ENCODE measurements at regions not wholly inside any gene's neighbourhood (a gene's known extent, or its start where the extent isn't known, plus 50 kb on each side); places are given as distances from the start of the nearest gene placed in this dataset.

DNA sequence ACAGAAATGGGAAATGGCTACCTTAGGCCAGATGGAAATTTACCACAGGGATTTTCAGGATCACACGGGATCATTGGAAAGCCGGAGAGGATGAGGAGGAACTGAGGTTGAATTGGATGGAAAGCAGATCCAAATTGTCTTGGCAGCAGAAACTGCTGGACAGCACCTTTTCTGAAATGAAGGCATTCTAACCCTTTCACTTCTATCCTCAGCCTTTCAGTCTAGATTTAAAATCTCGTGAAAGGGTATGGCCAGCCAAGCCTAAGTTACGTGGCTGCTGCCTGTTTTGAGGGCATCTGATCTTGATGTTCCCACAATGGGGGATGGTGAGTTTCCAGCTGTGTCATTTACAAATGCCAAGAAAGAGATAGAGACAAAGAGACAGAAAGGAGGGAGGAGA, 358.2 kb downstream of the KIF16B start:
- Histone ChIP-seq H3K23ac (ENCODE audit: low read depth, low read length, poor library complexity) (no peak overlapping the region), H3K27me3 (ENCODE audit: control insufficient read depth in 3 of 3, insufficient read depth in 3 of 3, low read depth in 1 of 3, low read length in 3 of 3) (no peaks in the 10 kb centered on the region), H3K18ac (ENCODE audit: low read length) (no peak overlapping the region), H3K4me1 (ENCODE audit: control insufficient read depth in 2 of 2, insufficient read depth in 1 of 2, low read depth in 1 of 2, low read length in 2 of 2) (peaks cover 7 to 14% of the 10 kb centered on the region in 2 donors), H3K14ac (ENCODE audit: low read length) (no peak overlapping the region), H2BK120ac (ENCODE audit: low read depth, low read length) (no peak overlapping the region), H3K4ac (ENCODE audit: low read length) (no peak overlapping the region), H2BK12ac (ENCODE audit: low read length) (no peak overlapping the region), H3K9ac (ENCODE audit: low read depth, low read length, poor library complexity) (no peak overlapping the region), H4K91ac (ENCODE audit: low read depth, low read length, poor library complexity) (no peak overlapping the region), H2BK5ac (ENCODE audit: low read length) (no peak overlapping the region), H3K27ac (replicated peaks; ENCODE audit: low read length) (no peak overlapping the region), H3K4me2 (ENCODE audit: insufficient read depth, low read length, poor library complexity, severe bottlenecking) (no peak overlapping the region), H2BK15ac (ENCODE audit: low read length) (no peak overlapping the region), H2AK5ac (ENCODE audit: low read depth, low read length) (no peak overlapping the region), H3K79me1 (ENCODE audit: low read depth, low read length) (no peaks in the 10 kb centered on the region), H3K4me3 (ENCODE audit: low read length in 2 of 2) (no peak overlapping the region), H3K9me3 (replicated peaks in 1 of 2; ENCODE audit: control insufficient read depth in 2 of 2, insufficient read depth in 1 of 2, low read depth in 1 of 2, low read length in 2 of 2) (no peaks in the 10 kb centered on the region), H2AFZ (ENCODE audit: low read length) (no peak overlapping the region), H3K36me3 (replicated peaks in 1 of 2; ENCODE audit: control insufficient read depth in 2 of 2, insufficient read depth in 2 of 2, low read length in 2 of 2) (no peaks in the 10 kb centered on the region), H4K8ac (ENCODE audit: low read depth, low read length) (no peak overlapping the region)
- no CpG with 5 or more reads among the region's 4 CpGs for WGBS, 2 donors (ENCODE audit: extremely low coverage in 2 of 2, insufficient read length in 2 of 2, insufficient replicate concordance in 1 of 2)
- DNase-seq (ENCODE audit: low spot score), result no peak

DNA sequence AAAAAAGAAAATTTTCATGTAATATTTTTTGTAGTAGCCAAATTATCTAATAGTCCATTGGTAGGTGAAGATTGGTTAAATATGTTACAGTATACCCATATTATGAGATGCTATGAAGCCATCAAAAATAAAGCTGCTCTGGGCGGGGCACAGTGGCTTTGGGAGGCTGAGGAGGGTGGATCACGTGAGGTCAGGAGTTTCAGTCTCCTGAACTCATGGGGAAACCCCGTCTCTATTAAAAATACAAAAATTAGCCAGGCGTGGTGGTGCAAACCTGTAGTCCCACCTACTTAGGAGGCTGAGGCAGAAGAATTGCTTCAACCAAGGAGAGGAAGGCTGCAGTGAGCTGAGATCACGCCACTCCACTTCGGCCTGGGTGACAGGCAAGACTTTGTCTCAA, 360.5 kb downstream of the KIF16B start:
- Histone ChIP-seq H2BK120ac (ENCODE audit: low read depth, low read length) (no peak overlapping the region), H3K27ac (replicated peaks; ENCODE audit: low read length) (no peak overlapping the region), H2BK15ac (ENCODE audit: low read length) (no peak overlapping the region), H3K4ac (ENCODE audit: low read length) (no peak overlapping the region), H2AFZ (ENCODE audit: low read length) (no peak overlapping the region), H3K27me3 (ENCODE audit: control insufficient read depth in 3 of 3, insufficient read depth in 3 of 3, low read depth in 1 of 3, low read length in 3 of 3) (no peaks in the 10 kb centered on the region), H2AK5ac (ENCODE audit: low read depth, low read length) (no peak overlapping the region), H4K8ac (ENCODE audit: low read depth, low read length) (no peak overlapping the region), H3K14ac (ENCODE audit: low read length) (no peak overlapping the region), H3K4me3 (ENCODE audit: low read length in 2 of 2) (no peak overlapping the region), H3K4me2 (ENCODE audit: insufficient read depth, low read length, poor library complexity, severe bottlenecking) (no peak overlapping the region), H3K79me1 (ENCODE audit: low read depth, low read length) (no peaks in the 10 kb centered on the region), H3K36me3 (replicated peaks in 1 of 2; ENCODE audit: control insufficient read depth in 2 of 2, insufficient read depth in 2 of 2, low read length in 2 of 2) (no peaks in the 10 kb centered on the region), H3K18ac (ENCODE audit: low read length) (no peak overlapping the region), H3K9me3 (replicated peaks in 1 of 2; ENCODE audit: control insufficient read depth in 2 of 2, insufficient read depth in 1 of 2, low read depth in 1 of 2, low read length in 2 of 2) (no peaks in the 10 kb centered on the region), H4K91ac (ENCODE audit: low read depth, low read length, poor library complexity) (no peak overlapping the region), H3K9ac (ENCODE audit: low read depth, low read length, poor library complexity) (no peak overlapping the region), H3K23ac (ENCODE audit: low read depth, low read length, poor library complexity) (no peak overlapping the region), H3K4me1 (ENCODE audit: control insufficient read depth in 2 of 2, insufficient read depth in 1 of 2, low read depth in 1 of 2, low read length in 2 of 2) (peaks cover 6 to 7% of the 10 kb centered on the region in 2 donors), H2BK12ac (ENCODE audit: low read length) (no peak overlapping the region), H2BK5ac (ENCODE audit: low read length) (no peak overlapping the region)
- no peak for DNase-seq (ENCODE audit: low spot score)
- no CpG with 5 or more reads among the region's 6 CpGs for WGBS, 2 donors (ENCODE audit: extremely low coverage in 2 of 2, insufficient read length in 2 of 2, insufficient replicate concordance in 1 of 2)

GRCh38 chr20:16209951-16210361, 363.3 kb downstream of the KIF16B start:
- Histone ChIP-seq H3K23ac (ENCODE audit: low read depth, low read length, poor library complexity) (no peak overlapping the region), H3K27ac (replicated peaks; ENCODE audit: low read length) (no peak overlapping the region), H3K9ac (ENCODE audit: low read depth, low read length, poor library complexity) (no peak overlapping the region), H2BK12ac (ENCODE audit: low read length) (no peak overlapping the region), H4K8ac (ENCODE audit: low read depth, low read length) (no peak overlapping the region), H4K91ac (ENCODE audit: low read depth, low read length, poor library complexity) (no peak overlapping the region), H3K79me1 (ENCODE audit: low read depth, low read length) (no peaks in the 10 kb centered on the region), H2BK15ac (ENCODE audit: low read length) (peak overlapping the region; percentile 43), H3K4ac (ENCODE audit: low read length) (no peak overlapping the region), H3K18ac (ENCODE audit: low read length) (no peak overlapping the region), H2AFZ (ENCODE audit: low read length) (no peak overlapping the region), H3K4me2 (ENCODE audit: insufficient read depth, low read length, poor library complexity, severe bottlenecking) (no peak overlapping the region), H2AK5ac (ENCODE audit: low read depth, low read length) (no peak overlapping the region), H3K4me3 (ENCODE audit: low read length in 2 of 2) (no peak overlapping the region), H3K14ac (ENCODE audit: low read length) (no peak overlapping the region), H3K4me1 (ENCODE audit: control insufficient read depth in 2 of 2, insufficient read depth in 1 of 2, low read depth in 1 of 2, low read length in 2 of 2) (peaks cover 0 to 11% of the 10 kb centered on the region in 2 donors), H3K27me3 (ENCODE audit: control insufficient read depth in 3 of 3, insufficient read depth in 3 of 3, low read depth in 1 of 3, low read length in 3 of 3) (no peaks in the 10 kb centered on the region), H3K9me3 (replicated peaks in 1 of 2; ENCODE audit: control insufficient read depth in 2 of 2, insufficient read depth in 1 of 2, low read depth in 1 of 2, low read length in 2 of 2) (no peaks in the 10 kb centered on the region), H2BK5ac (ENCODE audit: low read length) (no peak overlapping the region), H2BK120ac (ENCODE audit: low read depth, low read length) (no peak overlapping the region), H3K36me3 (replicated peaks in 1 of 2; ENCODE audit: control insufficient read depth in 2 of 2, insufficient read depth in 2 of 2, low read length in 2 of 2) (no peaks in the 10 kb centered on the region)
- DNase-seq (ENCODE audit: low spot score), result no peak
- WGBS, 2 donors (ENCODE audit: extremely low coverage in 2 of 2, insufficient read length in 2 of 2, insufficient replicate concordance in 1 of 2), result no CpG with 5 or more reads among the region's 4 CpGs

- Histone ChIP-seq H4K91ac (ENCODE audit: low read depth, low read length, poor library complexity) (no peak overlapping the region), H2AFZ (ENCODE audit: low read length) (no peak overlapping the region), H3K4me2 (ENCODE audit: insufficient read depth, low read length, poor library complexity, severe bottlenecking) (no peak overlapping the region), H2BK15ac (ENCODE audit: low read length) (no peak overlapping the region), H3K9ac (ENCODE audit: low read depth, low read length, poor library complexity) (no peak overlapping the region), H2BK120ac (ENCODE audit: low read depth, low read length) (no peak overlapping the region), H3K14ac (ENCODE audit: low read length) (peak overlapping the region; percentile 87), H3K4me1 (ENCODE audit: control insufficient read depth in 2 of 2, insufficient read depth in 1 of 2, low read depth in 1 of 2, low read length in 2 of 2) (peaks cover 0 to 12% of the 10 kb centered on the region in 2 donors), H3K79me1 (ENCODE audit: low read depth, low read length) (no peaks in the 10 kb centered on the region), H2AK5ac (ENCODE audit: low read depth, low read length) (no peak overlapping the region), H3K36me3 (replicated peaks in 1 of 2; ENCODE audit: control insufficient read depth in 2 of 2, insufficient read depth in 2 of 2, low read length in 2 of 2) (no peaks in the 10 kb centered on the region), H3K27me3 (ENCODE audit: control insufficient read depth in 3 of 3, insufficient read depth in 3 of 3, low read depth in 1 of 3, low read length in 3 of 3) (no peaks in the 10 kb centered on the region), H3K18ac (ENCODE audit: low read length) (no peak overlapping the region), H4K8ac (ENCODE audit: low read depth, low read length) (no peak overlapping the region), H3K4me3 (ENCODE audit: low read length in 2 of 2) (no peak overlapping the region), H3K9me3 (replicated peaks in 1 of 2; ENCODE audit: control insufficient read depth in 2 of 2, insufficient read depth in 1 of 2, low read depth in 1 of 2, low read length in 2 of 2) (no peaks in the 10 kb centered on the region), H2BK12ac (ENCODE audit: low read length) (no peak overlapping the region), H3K4ac (ENCODE audit: low read length) (no peak overlapping the region), H3K27ac (replicated peaks; ENCODE audit: low read length) (no peak overlapping the region), H3K23ac (ENCODE audit: low read depth, low read length, poor library complexity) (no peak overlapping the region), H2BK5ac (ENCODE audit: low read length) (no peak overlapping the region)
- no peak for DNase-seq (ENCODE audit: low spot score)
- WGBS, 2 donors (ENCODE audit: extremely low coverage in 2 of 2, insufficient read length in 2 of 2, insufficient replicate concordance in 1 of 2), result no CpG with 5 or more reads among the region's 2 CpGs
Measured at GRCh38 chr20:16209357-16209756, 363.9 kb downstream of the KIF16B start.
